ENCODE measurements at regions not wholly inside any gene's neighbourhood (a gene's known extent, or its start where the extent isn't known, plus 50 kb on each side); places are given as distances from the start of the nearest gene placed in this dataset.

- Histone ChIP-seq H3K27me3 (ENCODE audit: insufficient read depth) (no peaks in the 10 kb centered on the region), H3K79me2 (replicated peaks; ENCODE audit: insufficient read depth) (no peaks in the 10 kb centered on the region), H3K36me3 (ENCODE audit: insufficient read depth) (no peaks in the 10 kb centered on the region), H3K4me1 (ENCODE audit: insufficient read depth) (no peaks in the 10 kb centered on the region), H3K4me3 (no peak overlapping the region), H3K9me2 (ENCODE audit: insufficient read depth) (no peaks in the 10 kb centered on the region), H3F3A (replicated peaks; ENCODE audit: low read depth) (no peaks in the 10 kb centered on the region), H3K27ac (ENCODE audit: low read depth) (no peak overlapping the region), H4K20me1 (replicated peaks; ENCODE audit: insufficient read depth) (no peaks in the 10 kb centered on the region), H2AFZ (no peak overlapping the region), H3K4me2 (no peak overlapping the region)
- H3K27ac Mint-ChIP-seq: no peak overlapping the region
- DNase-seq (ENCODE audit: low spot score) (no peak), ATAC-seq (no peak)
- TF ChIP-seq ETS1 (IDR thresholded peaks at IDR 0.05) (no peak), EZH2phosphoT487 (IDR thresholded peaks at IDR 0.05; ENCODE audit: unreplicated experiment) (no peak), CREB1 (CRISPR knock-in tag; IDR thresholded peaks at IDR 0.05; ENCODE audit: low read depth) (no peak), STAT1 (IDR thresholded peaks at IDR 0.05; ENCODE audit: unreplicated experiment) (no peak), JUNB (IDR thresholded peaks at IDR 0.05; ENCODE audit: unreplicated experiment) (no peak), EZH2 (IDR thresholded peaks at IDR 0.05; ENCODE audit: low read depth, unreplicated experiment) (no peak), ZNF462 (CRISPR knock-in tag; IDR thresholded peaks at IDR 0.05) (no peak), CTCF (conservative IDR thresholded peaks at IDR 0.05; ENCODE audit: low read depth in 2 of 2) (no peak), NANOG (IDR thresholded peaks at IDR 0.05; ENCODE audit: borderline replicate concordance) (no peak), POLR2AphosphoS5 (IDR thresholded peaks at IDR 0.05; ENCODE audit: low read depth) (no peak), REST (IDR thresholded peaks at IDR 0.05; ENCODE audit: unreplicated experiment) (no peak), ZNF331 (CRISPR knock-in tag; IDR thresholded peaks at IDR 0.05; ENCODE audit: low read depth) (no peak)
- H3K27me3 Mint-ChIP-seq (ENCODE audit: insufficient read depth, low read depth, poor library complexity): peaks cover 4% of the 10 kb centered on the region
- H3K4me1 Mint-ChIP-seq: no peaks in the 10 kb centered on the region
- H3K4me3 Mint-ChIP-seq: no peak overlapping the region
- no peaks in the 10 kb centered on the region for H3K9me3 Mint-ChIP-seq
- no peaks in the 10 kb centered on the region for H3K36me3 Mint-ChIP-seq (ENCODE audit: low read depth)
These were observed 206.7 kb upstream of the PWP1 start for GRCh38 chr12:107478881-107479280.

All from GM23338 (cell line).